Mucosa of gallbladder (tissue), 1 donor: ENCODE measurements at regions not wholly inside any gene's neighbourhood (a gene's known extent, or its start where the extent isn't known, plus 50 kb on each side); places are given as distances from the start of the nearest gene placed in this dataset.

Experiments
- DNase-seq: peaks from one replicate; pipeline ENCODE4 v3.0.0-alpha.2; 2020; ENCODE audit warnings: low spot score
- donor health status: DM: no; HTN: no; CAD: no.

DNA sequence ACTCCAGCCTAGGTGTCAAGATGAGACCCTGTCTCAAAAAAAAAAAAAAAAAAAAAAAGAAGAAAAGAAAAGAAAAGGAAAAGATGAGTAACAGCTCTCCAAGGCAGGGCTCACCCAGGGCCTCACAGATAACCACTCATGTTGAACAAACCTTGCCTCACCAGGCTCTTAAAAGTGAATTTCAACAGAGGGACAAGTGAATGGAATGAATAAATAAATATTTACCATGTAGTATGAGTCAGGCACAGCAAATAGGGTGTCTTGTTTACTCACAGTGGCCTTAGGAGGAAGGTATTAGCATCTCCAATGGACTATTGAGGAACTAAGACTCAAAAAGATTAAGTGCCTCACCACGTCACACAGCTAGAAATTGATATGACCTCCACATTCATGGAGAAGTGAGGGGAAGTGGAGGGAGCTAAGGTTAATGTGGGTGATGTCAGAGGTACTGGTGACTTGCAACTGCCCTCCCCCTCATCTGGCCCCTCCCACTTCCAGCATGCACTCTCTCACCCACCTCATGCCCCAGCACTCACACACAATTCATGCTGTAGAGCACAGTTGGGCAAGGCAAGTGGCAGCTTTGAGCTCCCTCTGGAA is 255.5 kb downstream of the UACA start:
- no peak for DNase-seq

DNA sequence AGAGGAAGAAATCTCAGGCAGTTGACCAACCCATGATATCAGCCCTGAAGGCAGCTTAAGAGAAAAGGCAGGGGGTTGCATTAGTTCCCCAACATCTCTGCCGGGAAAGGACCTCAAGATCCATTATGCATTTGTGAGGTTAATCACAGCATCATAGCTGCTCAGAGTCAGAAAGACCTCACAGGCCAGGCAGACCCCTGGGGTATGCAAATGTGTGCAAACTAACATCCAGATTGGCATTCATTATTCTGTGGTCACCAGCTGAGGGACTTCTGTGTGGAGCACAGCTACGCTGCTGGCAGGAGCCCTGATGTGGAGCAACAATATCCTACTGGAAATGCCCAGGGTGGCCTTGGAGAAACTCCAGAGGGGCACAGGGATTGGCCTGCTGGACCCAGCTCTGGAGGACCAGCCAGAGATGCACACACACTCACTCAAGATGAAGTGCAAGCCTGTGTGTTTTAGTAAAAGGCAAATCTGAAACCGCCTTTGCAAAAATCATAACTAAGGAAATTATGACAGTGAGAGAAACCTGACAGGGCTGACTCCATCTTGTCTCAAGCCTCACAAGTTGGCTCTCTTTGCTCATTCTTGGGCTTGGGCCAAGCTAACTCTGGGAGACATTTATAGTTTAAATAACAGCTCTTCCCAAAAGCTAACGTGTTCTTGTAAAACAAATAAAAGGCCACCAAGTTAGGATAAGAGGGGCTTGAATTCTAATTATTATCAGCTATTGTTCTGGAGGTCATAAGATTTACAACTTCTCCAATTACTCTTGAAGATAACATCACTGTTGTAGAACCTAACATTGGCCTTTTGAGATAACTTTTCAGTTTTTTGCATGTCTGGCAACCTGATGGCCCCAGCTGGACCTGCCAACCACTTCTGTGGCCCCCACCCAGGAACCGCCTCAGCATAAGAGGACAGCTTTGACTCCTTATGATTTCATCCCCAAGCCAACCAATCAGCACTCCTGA is 257.1 kb downstream of the UACA start:
- no peak for DNase-seq

DNA sequence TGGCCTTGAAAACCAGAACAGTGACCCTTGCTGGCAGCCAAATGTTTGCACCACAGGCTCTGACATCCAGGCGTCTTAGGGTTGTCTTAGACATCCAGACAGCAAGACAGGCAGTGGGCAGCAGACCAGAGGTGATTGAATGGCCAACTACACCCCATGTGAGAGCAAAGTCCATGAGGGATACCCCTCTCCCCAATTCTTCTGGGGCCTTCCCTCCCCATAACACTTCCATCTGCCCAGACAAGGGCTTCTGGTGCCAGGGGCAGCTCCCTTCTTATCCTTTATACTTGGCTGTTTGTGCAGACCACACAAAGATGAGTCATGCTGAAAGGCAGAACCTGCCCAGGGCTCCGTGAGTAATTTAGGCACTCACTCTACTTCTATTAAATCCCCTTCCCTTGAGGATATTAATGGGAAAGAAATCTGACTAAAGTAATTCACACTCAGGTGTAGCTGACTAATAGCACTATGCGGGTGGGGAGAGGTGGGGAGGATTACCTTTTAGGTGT is 257.9 kb downstream of the UACA start:
- no peak for DNase-seq

DNA sequence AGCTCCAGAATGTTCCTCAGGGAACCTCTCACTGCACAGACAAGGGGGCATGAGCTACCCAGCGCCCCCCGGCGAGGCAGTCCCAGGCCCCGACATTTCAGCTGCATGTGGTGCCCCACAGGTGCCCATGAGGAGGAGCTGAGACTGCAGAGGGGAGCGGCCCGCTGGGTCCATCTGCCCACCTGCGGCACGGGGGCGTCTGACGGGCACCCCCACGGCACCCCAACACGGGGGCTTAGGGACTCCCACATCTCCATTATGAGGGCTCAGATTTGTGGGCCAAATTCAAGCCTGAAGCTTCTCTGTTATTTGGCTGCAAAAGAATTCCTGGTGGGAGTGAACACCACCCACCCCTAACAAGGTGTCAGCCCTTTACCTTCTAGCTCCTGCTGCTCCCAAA is 258.4 kb downstream of the UACA start:
- DNase-seq = no peak

DNA sequence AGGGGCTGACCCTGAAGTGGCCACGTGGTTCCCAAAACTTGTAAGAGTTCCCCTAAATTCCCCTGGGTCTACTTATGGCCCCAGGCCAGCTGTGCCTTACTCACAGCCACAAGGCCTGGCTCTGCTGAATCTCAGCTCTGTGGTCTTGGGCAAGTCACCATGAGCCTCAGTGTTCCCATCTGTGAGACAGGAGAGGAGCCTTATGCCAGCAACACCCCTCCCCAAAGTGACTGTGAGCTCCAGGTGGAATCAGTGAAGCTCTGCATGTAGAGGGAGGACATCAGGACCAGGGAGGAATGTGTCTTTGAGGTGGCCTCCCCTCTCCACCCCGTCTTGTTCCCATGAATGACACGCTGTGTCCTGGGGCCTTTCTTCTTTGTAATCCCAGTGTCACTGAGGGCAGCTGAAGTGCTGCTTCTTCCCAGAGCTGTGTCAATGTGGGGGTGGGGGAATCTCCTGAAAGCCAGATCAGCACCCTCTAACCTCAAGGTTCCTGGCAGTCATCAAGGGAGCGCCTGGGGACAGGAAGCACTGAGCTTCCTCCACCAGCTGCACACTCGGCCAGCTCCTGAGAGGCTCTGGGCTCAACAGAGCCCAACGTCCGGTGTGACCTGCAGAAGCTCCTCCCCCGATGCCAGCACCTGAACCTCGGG is 258.9 kb downstream of the UACA start:
- DNase-seq = peak; percentile 44

DNA sequence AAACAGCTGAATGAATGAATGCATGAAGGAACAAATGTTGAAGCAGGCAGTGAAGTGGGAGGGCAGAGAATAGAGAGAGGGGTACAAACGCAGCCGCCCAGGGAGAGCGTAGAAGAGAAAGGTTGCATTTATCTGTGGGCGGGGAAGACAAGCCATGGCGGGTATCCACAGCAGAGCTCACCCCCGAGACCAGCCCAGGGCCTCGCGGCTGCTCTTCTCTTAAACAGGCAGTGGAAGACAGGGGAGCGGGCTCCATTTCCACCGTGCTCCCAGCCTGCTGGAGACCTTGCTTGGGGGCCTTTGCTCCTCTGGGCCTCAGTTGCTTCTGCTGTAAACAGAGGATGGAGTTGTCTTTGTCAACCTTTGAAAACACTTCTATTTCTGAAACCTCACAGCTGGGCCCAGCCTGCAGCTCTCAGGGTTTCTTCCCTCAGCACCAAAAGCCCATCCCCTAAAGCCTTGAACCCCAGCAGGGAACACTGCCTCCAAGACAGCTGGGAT is 259.5 kb downstream of the UACA start:
- DNase-seq = no peak

DNA sequence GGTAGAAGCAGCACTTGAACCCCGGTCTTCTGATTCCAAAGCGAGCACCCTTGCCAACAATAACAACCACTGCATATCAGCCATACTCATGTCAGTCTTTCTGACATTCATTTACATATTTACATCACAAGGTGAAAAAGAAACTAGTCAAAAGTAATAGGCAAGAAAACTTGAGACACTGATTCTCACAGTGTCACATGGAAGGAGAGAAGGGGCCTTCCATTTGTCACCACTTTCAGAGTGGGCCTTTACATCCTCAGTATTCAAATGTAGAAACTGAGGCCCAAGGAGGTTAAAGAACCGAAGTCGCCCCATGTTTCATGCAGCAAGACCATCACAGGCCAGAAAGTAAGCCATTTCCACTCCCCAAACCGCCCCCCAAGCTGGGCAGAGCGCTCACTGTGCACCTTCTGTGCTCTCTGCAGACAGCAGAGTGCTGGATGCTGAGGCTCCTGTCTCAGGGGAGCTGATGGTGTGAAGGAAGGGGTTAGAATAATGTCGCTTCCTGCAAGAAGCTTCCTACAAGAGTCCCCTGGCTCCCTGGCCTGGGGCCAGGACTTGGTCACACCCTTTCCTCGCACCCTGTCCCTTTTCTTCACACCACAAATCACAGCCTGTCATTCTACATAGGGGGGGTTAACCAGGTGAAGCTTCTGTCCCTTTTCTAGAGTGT is 260.1 kb downstream of the UACA start:
- DNase-seq = no peak

DNA sequence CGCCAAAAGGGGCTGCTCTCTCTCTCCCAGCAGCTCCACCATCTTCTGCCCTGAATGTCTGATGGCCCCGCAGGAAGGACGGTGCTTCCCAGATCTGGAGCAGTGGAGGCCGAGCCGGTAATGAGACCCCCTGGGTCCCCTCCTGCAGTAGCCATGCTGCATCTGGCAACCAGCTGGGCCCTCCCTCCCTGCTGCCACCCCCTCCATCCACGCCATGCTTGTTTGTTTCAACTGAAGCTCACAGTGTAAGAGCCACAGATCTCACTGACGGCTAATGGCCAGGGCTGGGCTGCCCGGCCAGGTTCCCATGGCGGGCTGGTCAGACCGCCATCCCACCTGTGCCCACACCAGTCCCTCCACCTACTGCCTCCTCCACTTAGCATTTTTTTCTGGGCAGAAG is 260.8 kb downstream of the UACA start:
- no peak for DNase-seq

DNA sequence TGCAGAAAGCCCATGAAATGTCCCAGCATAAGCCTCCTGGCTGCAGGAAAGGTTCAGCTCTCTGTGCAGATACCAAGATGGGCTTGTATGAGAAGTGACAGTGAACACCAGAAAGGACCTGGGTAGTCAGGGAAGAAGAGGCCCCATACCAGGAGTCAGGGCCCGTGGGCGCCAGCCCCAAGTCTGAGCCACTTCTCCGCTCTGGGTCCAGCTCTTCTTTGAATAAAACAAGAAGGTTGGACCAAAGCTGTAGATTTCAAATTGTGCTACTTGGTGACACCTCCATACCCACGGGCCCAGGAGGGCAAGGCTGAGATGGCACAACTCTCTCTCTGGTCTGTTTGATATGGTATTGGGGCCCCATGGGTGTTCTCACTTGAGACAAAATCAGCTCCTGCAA is 261.5 kb downstream of the UACA start:
- DNase-seq = no peak

DNA sequence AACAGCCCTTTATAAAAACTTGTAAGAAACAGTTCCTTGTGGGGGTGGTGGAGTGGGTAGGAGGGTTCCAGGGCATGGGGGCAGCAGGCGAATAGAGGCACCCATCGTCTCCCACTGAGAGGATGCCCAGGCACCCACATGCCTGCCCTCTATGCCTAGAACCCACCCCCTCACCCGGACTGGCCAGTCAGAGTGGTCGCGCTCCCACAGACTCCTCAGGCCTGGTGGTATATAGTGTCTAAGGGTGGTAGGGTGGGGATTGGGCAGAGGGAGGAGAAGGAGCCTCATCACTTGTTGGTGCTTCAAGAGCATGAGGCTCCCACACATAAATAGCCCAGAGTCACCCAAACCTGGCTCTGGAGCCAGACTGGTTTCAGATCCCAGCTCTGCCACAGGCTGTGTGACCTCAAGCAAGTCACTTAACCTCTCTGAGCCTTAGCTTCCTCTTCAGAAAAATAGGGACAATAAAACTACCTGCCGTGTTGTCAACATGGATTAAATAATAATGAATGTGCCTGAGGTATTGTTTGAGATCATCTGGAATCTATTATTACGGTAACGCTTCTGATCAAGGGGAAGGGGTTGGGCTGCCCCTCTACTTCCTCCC is 262.1 kb downstream of the UACA start:
- no peak for DNase-seq

DNA sequence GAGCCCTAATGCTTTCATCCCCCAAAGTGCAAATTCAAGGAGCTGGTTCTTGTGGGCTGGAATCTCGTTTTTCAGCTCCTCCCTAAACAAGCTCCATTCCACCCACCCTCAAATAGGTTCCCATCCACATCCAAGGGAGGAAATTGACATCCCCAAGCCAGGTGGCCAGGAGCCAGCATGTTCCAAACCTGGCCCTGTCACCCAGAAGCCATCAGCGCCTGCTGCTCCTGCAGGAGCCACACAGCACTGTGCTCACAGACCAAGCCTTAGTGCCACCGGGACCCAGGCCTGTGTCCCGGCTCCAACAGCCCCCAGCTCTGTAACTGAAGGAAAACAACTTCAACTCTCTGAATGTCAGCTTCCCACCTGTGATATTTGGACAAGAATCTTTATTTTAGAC is 263.6 kb downstream of the UACA start:
- DNase-seq = no peak

DNA sequence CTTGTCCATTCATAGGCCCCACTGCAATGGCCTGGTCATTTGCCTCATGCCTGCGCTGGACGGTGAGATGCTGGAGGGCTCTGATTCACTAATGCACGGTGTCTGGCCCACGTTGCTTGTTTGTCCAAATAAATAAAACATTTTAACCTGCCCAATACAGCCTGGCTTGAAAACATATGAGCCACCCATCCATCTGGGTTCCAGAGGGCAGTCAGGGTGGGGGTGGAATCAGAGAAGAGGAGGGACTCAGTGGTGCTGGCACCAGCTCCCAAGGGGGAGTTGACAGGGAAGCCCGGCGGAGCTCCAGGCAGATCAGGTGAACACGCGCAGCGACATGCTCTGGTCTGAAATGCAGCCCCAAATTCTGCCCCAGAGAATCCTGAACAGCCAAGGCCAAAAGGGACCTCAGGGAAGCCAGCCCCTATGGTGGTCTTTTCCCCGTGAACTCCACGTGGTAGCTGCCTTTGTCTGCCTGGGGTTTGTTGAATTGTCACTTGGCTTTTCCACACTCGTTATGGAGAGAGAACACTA is 265.2 kb downstream of the UACA start:
- no peak for DNase-seq

DNA sequence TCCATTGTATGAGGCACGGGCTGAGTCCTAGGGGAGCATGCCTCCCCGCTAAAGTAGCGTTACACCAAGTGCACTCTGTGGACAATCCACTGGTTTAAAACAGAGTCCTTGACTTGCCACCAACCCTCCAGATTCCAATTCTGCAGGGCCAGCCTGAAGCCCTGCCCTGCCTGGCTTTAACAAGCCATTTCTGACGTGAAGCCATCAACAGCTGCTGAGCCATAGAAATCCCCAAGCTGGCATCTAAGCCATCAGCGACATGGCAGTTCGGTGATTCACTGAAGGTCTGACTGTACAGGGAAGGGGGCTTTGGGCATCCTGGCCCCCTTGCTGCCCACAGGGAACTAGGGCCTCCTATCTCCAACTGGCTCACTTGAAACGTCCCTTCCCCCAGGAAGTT is 265.7 kb downstream of the UACA start:
- no peak for DNase-seq

DNA sequence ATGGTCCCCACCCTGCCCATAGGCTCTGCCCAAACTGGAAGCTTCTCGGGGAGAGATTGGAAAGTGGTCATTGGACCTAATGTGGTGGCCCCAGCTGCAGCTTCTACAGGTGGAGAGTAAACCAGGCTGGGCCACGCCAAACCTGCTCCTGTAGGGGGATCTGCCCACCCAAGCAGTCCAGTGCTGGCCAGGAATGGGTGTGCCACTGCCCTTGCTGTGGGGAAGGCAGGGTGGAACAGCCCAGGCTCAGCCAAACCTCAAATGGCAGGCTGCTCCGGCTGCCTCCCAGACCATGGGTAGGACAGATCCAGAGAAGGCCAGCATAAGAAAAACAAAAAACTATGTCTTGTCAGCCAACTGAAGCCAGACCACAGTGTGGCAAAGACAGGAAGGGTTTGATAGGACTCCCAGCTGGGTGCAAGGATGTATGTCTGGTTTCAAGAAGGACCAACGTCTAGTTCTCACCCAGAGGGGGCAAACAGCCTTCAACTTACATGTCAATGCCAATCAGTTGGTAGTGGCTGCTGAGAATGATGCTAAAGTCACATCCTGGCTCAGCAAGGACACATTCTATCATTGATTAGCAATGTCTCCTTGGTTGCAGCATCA is 267.3 kb downstream of the UACA start:
- DNase-seq = no peak

DNA sequence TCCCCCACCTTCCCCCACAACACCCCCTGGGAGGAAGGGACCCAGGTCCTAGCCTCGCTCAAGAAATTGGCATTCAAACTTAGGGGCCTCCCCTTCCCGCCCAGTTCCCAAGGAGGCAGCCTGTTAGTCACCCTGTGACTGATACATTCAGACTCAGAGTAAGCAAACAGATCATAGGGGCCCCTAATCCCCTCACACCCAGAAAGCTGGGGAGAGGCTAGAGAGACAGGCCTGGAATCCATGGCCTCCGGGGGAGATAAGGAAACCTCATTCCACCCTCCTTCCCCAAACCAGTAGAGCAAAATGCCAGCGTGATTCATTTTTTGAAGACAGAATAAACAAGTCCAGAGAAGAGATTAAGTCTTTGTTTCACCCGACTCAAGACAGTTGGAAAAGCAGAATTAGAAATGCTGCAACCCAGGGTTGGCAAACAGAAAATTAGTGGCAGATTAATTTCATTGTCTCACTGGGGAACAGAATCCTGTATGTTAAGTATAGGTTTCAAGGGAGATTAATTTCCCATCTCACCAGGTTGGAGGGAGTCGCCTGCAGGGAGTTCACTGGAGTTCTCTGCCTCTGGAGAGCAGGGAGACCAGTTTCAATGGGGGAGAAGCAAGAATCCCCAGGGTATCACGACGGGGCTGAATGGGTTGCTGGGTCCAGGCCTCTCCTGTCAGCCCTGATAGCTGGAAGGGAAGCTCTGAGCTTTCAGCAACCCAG is 268.3 kb downstream of the UACA start:
- DNase-seq = no peak

DNA sequence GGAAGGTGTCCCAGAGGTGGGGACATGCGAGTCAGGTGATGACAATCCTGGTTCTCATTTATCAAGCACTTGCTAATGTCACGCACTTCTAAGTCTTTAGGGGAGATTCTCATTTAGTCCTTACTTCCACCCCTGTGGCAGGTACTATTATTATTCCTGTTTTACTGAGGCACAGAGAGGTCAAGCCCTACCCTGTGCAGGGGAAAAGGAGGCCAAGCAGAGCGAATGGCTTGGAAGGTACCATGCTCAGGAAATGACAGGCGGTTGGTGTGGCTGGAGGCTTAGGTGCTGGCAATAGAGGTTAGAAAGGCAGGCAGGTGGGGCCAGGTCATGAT is 268.9 kb downstream of the UACA start:
- no peak for DNase-seq

DNA sequence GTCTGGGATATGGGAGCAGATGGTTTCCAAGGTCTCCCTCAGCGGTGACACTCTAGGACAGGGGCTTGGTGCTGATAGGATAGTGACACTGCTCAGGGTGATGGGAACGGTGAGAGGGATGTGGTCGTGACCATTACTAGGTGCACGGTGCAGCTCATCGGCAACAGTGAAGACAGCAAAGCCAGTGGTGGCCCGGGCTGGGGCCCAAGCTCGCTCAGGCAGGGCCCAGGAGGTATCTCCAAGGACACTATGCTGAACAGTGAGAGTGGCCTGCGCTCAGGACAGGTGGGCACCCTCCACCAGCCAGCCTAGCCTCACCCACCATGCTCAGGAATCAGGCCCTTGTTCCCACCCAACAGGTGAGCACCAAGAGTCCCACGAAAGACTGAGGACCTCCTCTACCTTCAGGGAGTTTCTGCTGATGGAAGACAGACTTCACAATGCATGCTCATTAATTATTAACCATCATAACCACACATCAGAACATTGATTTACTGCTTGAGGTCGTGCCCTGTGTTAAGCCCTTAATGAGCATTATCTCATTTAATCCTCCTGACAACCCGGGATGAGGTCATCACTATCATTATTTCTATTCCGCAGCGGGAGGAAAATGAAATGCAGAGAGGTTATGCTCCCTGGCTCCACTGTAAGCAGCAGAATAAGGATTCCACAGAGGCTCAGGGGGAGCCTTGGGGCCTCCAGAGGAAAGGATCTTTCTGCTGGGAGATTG is 269.4 kb downstream of the UACA start:
- DNase-seq = no peak

DNA sequence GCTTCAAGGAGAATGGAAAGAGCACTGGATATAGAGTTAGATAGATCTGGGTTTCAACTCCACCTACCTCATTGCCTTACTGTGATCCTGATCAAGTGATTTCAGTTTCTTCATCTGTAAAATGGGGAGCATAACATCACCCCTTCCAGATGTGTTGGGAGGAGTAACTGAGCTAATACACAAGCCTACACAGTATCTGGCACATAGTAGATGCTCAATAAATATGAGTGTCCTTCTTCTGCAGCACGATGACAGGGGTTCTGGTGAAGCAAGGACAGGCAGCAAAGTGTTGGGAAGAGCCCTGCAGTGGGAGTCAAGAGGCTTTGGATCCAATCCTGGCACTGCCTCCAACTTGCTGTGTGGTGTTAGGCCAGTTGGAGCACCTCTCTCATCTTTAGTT is 270.0 kb downstream of the UACA start:
- no peak for DNase-seq
